Occipital lobe (tissue), 1 donor: ENCODE measurements at regions not wholly inside any gene's neighbourhood (a gene's known extent, or its start where the extent isn't known, plus 50 kb on each side); places are given as distances from the start of the nearest gene placed in this dataset.

Source experiments
- DNase-seq: peaks from one replicate; lab custom pipeline; 2025; lab: John Stamatoyannopoulos, UW

- DNase-seq = no peak
Measured at GRCh38 chr7:25967278-25968204, 184.5 kb upstream of the NFE2L3 start.

GRCh38 chr7:25968205-25968993 is 183.6 kb upstream of the NFE2L3 start:
- DNase-seq = no peak

GRCh38 chr7:25970356-25970755 is 181.6 kb upstream of the NFE2L3 start:
- DNase-seq = no peak

GRCh38 chr7:25970911-25971310 is 181.1 kb upstream of the NFE2L3 start:
- DNase-seq = no peak

GRCh38 chr7:25976630-25977029 is 175.4 kb upstream of the NFE2L3 start:
- DNase-seq = no peak

- no peak for DNase-seq
Measured at GRCh38 chr7:25978466-25978865, 173.5 kb upstream of the NFE2L3 start.

GRCh38 chr7:25979605-25980004 is 172.4 kb upstream of the NFE2L3 start:
- no peak for DNase-seq

GRCh38 chr7:25982684-25983083 is 169.3 kb upstream of the NFE2L3 start:
- no peak for DNase-seq

- no peak for DNase-seq
Measured at GRCh38 chr7:25985196-25985595, 166.8 kb upstream of the NFE2L3 start.

GRCh38 chr7:25988640-25989039 is 163.4 kb upstream of the NFE2L3 start:
- no peak for DNase-seq

GRCh38 chr7:25989140-25989705 is 162.8 kb upstream of the NFE2L3 start:
- DNase-seq = no peak

GRCh38 chr7:25994433-25994994 is 157.5 kb upstream of the NFE2L3 start:
- DNase-seq = no peak

- DNase-seq = no peak
Measured at GRCh38 chr7:25995216-25995615, 156.8 kb upstream of the NFE2L3 start.

GRCh38 chr7:25996006-25996408 is 156.0 kb upstream of the NFE2L3 start:
- no peak for DNase-seq

- DNase-seq = no peak
Measured at GRCh38 chr7:25998499-25998898, 153.5 kb upstream of the NFE2L3 start.

GRCh38 chr7:26000841-26001240 is 151.2 kb upstream of the NFE2L3 start:
- no peak for DNase-seq

- no peak for DNase-seq
Measured at GRCh38 chr7:26001662-26002244, 150.2 kb upstream of the NFE2L3 start.

GRCh38 chr7:26005683-26006410 is 146.2 kb upstream of the NFE2L3 start:
- DNase-seq = no peak

GRCh38 chr7:26006426-26006825 is 145.6 kb upstream of the NFE2L3 start:
- no peak for DNase-seq

GRCh38 chr7:26007510-26007909 is 144.5 kb upstream of the NFE2L3 start:
- no peak for DNase-seq

- DNase-seq = no peak
Measured at GRCh38 chr7:26008428-26008827, 143.6 kb upstream of the NFE2L3 start.
